ENCODE measurements at regions not wholly inside any gene's neighbourhood (a gene's known extent, or its start where the extent isn't known, plus 50 kb on each side); places are given as distances from the start of the nearest gene placed in this dataset.

DNA sequence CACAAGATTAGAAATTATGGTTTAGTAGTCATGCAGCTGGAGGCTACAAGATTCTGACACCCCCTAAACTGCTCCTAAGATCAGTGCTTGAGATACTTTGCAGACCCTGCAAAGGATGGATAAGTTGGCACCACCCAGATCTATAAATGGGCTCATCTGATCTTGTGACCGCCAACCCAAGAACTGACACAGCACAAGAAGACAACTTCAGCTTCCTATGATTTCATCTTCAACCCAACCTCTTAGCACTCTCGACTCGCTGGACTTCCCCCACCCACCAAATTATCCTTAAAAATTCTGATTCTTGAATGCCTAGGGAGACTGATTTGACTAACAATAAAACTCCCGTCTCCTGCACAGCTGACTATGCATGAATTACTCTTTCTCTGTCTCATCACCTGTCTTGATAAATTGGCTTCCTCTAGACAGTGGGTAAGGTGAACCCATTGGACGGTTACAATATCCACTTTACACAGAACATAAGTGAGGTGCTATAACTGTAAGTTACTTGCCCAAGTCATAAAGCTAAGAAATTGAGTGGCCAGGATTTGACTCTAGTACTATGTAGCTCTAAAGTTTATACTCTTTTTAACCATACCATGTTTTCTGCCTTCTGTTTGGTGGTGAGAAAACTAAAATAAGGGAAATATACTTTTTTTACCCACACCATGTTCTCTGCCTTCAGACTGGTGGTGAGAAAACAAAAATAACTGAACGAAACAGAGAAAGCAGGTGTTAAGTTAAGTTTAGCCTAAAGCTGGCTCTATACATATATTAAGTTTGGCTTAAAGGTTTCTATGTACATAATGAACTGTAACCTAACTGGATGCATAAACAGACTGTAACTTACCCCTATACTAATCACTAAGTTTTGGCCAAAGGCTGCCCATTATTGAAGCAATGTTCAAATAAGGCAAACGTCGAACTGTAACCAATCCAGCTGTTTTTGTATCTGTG is 962.3 kb upstream of the NXPH2 start:
- TF ChIP-seq, protein P1, sequence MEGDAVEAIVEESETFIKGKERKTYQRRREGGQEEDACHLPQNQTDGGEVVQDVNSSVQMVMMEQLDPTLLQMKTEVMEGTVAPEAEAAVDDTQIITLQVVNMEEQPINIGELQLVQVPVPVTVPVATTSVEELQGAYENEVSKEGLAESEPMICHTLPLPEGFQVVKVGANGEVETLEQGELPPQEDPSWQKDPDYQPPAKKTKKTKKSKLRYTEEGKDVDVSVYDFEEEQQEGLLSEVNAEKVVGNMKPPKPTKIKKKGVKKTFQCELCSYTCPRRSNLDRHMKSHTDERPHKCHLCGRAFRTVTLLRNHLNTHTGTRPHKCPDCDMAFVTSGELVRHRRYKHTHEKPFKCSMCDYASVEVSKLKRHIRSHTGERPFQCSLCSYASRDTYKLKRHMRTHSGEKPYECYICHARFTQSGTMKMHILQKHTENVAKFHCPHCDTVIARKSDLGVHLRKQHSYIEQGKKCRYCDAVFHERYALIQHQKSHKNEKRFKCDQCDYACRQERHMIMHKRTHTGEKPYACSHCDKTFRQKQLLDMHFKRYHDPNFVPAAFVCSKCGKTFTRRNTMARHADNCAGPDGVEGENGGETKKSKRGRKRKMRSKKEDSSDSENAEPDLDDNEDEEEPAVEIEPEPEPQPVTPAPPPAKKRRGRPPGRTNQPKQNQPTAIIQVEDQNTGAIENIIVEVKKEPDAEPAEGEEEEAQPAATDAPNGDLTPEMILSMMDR (IDR thresholded peaks at IDR 0.05; ENCODE audit: insufficient read depth, low read depth, low read length), result no peak
- ChIA-PET CTCF (no interaction called here), POLR2A (no interaction called here)
- DNase-seq (ENCODE audit: low read depth), result no peak
- Histone ChIP-seq H3K36me3 (ENCODE audit: control insufficient read depth, insufficient read depth, low read length) (no peaks in the 10 kb centered on the region), H3K4me3 (ENCODE audit: low read depth, low read length) (no peak overlapping the region), H3K27me3 (ENCODE audit: control insufficient read depth, insufficient read depth, low read length) (no peaks in the 10 kb centered on the region)

DNA sequence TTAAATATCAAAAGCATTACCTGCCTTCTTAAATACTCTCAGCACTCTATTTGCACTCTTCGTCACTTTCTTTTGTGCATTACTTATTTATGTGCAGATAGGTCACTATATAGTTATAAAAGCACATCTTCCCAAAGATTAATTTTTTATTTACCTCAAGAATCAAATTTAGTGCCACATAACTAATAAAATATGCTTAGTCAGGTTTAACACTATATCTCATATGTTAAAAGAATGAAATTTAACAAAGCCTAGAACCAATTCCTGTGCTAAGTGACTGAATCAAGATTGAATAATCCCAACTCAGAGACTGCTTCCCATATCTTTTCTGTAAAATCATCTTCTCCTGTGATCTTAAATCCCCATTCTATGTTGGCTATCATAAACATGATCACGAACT is 957.5 kb upstream of the NXPH2 start:
- H3K27me3 ChIP-seq (ENCODE audit: control insufficient read depth, insufficient read depth, low read length), result no peaks in the 10 kb centered on the region
- H3K4me3 ChIP-seq (ENCODE audit: low read depth, low read length), result no peak overlapping the region
- DNase-seq (ENCODE audit: low read depth), result no peak
- POLR2A ChIA-PET, result no interaction called here
- TF ChIP-seq, protein P1 (IDR thresholded peaks at IDR 0.05; ENCODE audit: insufficient read depth, low read depth, low read length), result no peak
- CTCF ChIA-PET, result no interaction called here
- no peaks in the 10 kb centered on the region for H3K36me3 ChIP-seq (ENCODE audit: control insufficient read depth, insufficient read depth, low read length)

DNA sequence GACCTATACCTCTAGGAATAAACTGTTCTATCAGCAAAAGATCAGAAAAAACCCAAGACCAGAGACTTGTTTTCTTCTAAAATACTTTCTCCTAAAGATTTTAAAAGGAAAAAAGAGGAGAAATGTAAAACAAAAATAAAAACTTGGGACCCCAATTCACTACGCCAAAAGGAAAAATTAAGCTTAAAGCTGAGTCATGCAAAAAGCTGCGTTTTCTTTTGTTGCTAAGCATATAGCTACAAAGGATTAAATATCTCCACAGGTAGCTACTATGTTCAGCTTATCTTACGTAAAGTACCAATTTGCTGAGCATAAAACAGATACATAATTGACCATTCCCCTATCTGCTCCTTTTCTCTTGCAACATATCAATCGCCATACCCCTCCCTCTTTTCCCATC is 950.0 kb upstream of the NXPH2 start:
- CTCF ChIA-PET, result no interaction called here
- POLR2A ChIA-PET, result no interaction called here
- H3K36me3 ChIP-seq (ENCODE audit: control insufficient read depth, insufficient read depth, low read length), result no peaks in the 10 kb centered on the region
- no peak overlapping the region for H3K4me3 ChIP-seq (ENCODE audit: low read depth, low read length)
- no peak for DNase-seq (ENCODE audit: low read depth)
- H3K27me3 ChIP-seq (ENCODE audit: control insufficient read depth, insufficient read depth, low read length), result no peaks in the 10 kb centered on the region
- TF ChIP-seq, protein P1 (IDR thresholded peaks at IDR 0.05; ENCODE audit: insufficient read depth, low read depth, low read length), result no peak

DNA sequence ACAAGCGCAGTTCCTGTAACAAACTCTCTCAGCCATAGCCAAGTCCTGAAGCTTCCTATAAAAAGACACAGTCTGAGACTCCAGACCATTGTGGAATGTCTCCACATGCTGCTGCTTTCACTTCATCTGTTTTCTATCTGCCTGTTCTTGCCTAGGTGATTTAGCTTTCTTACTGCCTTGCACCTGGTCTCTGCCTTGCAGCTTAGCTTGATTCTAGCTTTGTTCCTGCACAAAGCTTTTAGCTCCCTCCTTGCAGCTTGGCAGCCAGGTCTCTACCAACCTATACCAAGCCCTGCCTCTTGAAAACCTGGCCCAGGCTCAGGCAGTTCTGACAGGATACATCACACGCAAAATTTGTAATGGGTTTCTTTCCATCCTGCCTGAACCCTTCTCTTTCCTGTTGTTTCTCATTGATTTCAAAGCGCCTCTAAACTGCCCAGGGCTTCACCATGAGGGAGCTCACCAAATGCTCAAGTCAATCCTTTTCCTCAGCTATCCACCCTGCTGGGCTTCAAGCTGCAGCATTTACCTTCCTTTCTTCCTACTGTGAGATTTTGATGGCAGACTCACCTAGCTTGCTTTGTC is 941.3 kb upstream of the NXPH2 start:
- Histone ChIP-seq H3K4me3 (ENCODE audit: low read depth, low read length) (no peak overlapping the region), H3K36me3 (ENCODE audit: control insufficient read depth, insufficient read depth, low read length) (no peaks in the 10 kb centered on the region), H3K27me3 (ENCODE audit: control insufficient read depth, insufficient read depth, low read length) (no peaks in the 10 kb centered on the region)
- TF ChIP-seq, protein P1 (IDR thresholded peaks at IDR 0.05; ENCODE audit: insufficient read depth, low read depth, low read length), result no peak
- CTCF ChIA-PET, result no interaction called here
- POLR2A ChIA-PET, result no interaction called here
- no peak for DNase-seq (ENCODE audit: low read depth)

DNA sequence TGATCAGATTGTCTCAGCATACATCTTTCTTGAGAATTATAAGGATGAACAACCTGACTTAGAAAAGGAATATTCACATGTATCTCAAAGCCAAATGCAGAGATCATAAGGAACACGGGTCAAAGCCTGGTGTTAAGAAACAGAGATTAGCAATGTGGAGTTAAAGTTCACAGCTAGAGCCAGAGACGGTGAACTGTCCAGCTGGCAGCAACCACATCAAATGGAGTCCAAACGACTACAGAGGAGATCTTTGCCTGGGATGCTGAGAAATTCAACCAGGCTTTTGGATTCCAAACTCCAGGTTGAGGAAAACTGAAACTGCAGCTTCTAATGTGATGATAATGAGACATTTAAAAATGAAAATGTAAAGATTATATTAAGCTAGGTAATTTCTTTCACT is 939.9 kb upstream of the NXPH2 start:
- ChIA-PET POLR2A (no interaction called here), CTCF (interaction anchor here (0.6 kb wide), 1 partner anchor 579 kb away, joined by 3 read pairs; no protein-coding TSS in a partner anchor)
- H3K36me3 ChIP-seq (ENCODE audit: control insufficient read depth, insufficient read depth, low read length), result no peaks in the 10 kb centered on the region
- no peaks in the 10 kb centered on the region for H3K27me3 ChIP-seq (ENCODE audit: control insufficient read depth, insufficient read depth, low read length)
- TF ChIP-seq, protein P1 (IDR thresholded peaks at IDR 0.05; ENCODE audit: insufficient read depth, low read depth, low read length), result no peak
- no peak for DNase-seq (ENCODE audit: low read depth)
- no peak overlapping the region for H3K4me3 ChIP-seq (ENCODE audit: low read depth, low read length)

Measured in BJ (cell line).